ENCODE measurements at regions not wholly inside any gene's neighbourhood (a gene's known extent, or its start where the extent isn't known, plus 50 kb on each side); places are given as distances from the start of the nearest gene placed in this dataset.

DNA sequence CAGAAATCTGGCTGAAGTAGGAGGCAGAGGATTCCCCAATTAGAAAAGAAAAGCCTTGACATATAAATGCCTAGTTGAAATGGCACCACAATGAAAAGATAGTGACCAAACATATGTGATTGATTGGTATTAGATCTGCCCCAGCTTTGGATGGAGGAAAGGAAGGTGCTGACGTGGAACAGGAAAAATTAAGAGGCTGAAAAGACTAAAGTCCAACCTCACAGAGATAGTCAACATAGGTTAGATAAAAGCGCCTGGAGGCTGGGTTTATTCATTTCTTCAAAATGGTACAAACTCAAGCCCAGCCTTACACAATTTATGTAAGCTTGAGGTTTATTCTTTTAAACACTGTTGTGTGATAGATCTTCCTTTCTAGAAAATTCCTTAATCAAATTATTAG lies 129.6 kb downstream of the RPS29 start:
- TF ChIP-seq, protein P1, sequence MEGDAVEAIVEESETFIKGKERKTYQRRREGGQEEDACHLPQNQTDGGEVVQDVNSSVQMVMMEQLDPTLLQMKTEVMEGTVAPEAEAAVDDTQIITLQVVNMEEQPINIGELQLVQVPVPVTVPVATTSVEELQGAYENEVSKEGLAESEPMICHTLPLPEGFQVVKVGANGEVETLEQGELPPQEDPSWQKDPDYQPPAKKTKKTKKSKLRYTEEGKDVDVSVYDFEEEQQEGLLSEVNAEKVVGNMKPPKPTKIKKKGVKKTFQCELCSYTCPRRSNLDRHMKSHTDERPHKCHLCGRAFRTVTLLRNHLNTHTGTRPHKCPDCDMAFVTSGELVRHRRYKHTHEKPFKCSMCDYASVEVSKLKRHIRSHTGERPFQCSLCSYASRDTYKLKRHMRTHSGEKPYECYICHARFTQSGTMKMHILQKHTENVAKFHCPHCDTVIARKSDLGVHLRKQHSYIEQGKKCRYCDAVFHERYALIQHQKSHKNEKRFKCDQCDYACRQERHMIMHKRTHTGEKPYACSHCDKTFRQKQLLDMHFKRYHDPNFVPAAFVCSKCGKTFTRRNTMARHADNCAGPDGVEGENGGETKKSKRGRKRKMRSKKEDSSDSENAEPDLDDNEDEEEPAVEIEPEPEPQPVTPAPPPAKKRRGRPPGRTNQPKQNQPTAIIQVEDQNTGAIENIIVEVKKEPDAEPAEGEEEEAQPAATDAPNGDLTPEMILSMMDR (IDR thresholded peaks at IDR 0.05; ENCODE audit: insufficient read depth, low read depth, low read length, missing control alignments), result no peak
- H3K4me3 ChIP-seq (ENCODE audit: low read depth, low read length), result no peak overlapping the region
- DNase-seq (ENCODE audit: low read depth), result no peak

DNA sequence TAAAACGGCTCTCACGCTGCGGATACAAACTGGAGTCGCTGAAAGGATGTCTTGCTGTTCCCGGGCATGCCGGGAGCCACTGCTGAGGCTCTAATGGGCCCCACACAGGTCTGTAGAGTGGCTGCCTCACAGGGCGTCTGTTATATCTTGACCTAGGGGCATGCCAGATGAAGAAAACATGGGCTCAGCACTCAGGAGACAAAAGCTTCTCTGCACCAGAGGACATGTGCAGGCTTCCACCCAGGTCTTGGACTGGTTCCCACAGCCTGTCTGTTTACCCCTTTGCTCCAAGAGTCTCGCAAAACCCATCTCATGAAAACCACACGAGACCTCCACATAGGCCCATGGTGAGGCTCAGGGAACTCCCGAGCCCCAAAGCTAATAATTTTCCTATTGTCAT lies 134.2 kb downstream of the RPS29 start:
- no peak for DNase-seq (ENCODE audit: low read depth)
- H3K4me3 ChIP-seq (ENCODE audit: low read depth, low read length), result no peak overlapping the region
- TF ChIP-seq, protein P1 (IDR thresholded peaks at IDR 0.05; ENCODE audit: insufficient read depth, low read depth, low read length, missing control alignments), result no peak

DNA sequence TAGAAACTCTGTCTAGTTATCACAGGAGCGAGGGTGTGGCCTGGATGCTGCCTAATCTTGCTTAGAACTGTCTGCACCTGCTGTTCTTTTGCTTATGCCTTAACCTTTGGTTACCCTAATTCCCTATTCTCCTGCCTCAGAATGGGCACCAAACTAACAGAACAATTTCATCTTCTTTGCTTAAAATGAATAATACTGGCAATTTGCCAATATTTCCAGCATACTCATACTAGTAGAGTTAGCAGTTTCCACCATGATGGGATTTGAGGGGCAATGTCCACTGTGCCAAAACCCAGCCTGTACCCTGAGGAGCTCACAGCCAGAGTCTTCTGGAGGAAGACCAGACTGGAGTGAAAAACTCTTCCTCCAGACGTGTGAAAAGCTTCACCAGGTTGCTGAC lies 136.4 kb downstream of the RPS29 start:
- DNase-seq (ENCODE audit: low read depth), result no peak
- TF ChIP-seq, protein P1 (IDR thresholded peaks at IDR 0.05; ENCODE audit: insufficient read depth, low read depth, low read length, missing control alignments), result no peak
- H3K4me3 ChIP-seq (ENCODE audit: low read depth, low read length), result no peak overlapping the region

DNA sequence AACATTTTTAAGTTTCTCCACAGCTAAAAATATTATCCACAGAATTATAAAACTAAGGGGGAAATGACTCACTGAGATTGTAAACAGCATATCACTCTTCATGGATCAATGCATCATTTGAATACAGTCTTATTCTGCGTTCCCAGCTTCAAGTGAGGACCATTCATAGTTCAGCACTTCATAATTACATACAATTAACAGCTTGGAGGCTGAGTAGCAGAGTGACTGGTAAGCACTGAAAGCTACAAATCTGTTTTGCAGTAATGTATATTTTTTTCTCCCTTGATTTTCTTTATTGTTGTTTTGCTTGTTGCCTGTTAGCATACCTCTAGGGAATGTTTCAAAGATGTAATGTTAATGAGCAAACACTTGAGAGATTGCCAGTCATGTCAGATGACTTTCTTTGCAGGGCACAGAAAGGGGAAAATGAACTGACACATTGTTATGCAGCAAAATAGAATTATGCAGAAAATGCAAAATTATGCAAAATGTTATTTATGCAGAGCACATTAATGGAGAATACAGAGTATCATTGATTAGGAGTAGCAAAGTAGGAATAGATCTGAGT lies 138.6 kb downstream of the RPS29 start:
- no peak overlapping the region for H3K4me3 ChIP-seq (ENCODE audit: low read depth, low read length)
- TF ChIP-seq, protein P1 (IDR thresholded peaks at IDR 0.05; ENCODE audit: insufficient read depth, low read depth, low read length, missing control alignments), result no peak
- no peak for DNase-seq (ENCODE audit: low read depth)

GRCh38 chr14:49446801-49447200 lies 139.4 kb downstream of the RPS29 start:
- TF ChIP-seq, protein P1 (IDR thresholded peaks at IDR 0.05; ENCODE audit: insufficient read depth, low read depth, low read length, missing control alignments), result no peak
- DNase-seq (ENCODE audit: low read depth), result no peak
- no peak overlapping the region for H3K4me3 ChIP-seq (ENCODE audit: low read depth, low read length)

GRCh38 chr14:49438256-49438770 lies 147.9 kb downstream of the RPS29 start:
- no peak for DNase-seq (ENCODE audit: low read depth)
- H3K4me3 ChIP-seq (ENCODE audit: low read depth, low read length), result no peak overlapping the region
- TF ChIP-seq, protein P1 (IDR thresholded peaks at IDR 0.05; ENCODE audit: insufficient read depth, low read depth, low read length, missing control alignments), result no peak

- H3K4me3 ChIP-seq (ENCODE audit: low read depth, low read length), result no peak overlapping the region
- TF ChIP-seq, protein P1 (IDR thresholded peaks at IDR 0.05; ENCODE audit: insufficient read depth, low read depth, low read length, missing control alignments), result no peak
- no peak for DNase-seq (ENCODE audit: low read depth)
Measured at GRCh38 chr14:49428076-49428475, 158.1 kb downstream of the RPS29 start.
